ENCODE measurements at regions not wholly inside any gene's neighbourhood (a gene's known extent, or its start where the extent isn't known, plus 50 kb on each side); places are given as distances from the start of the nearest gene placed in this dataset.
A peak's percentile ranks its signal among the peaks of the same experiment; 100 is the strongest.

- no peak for DNase-seq
Observed at GRCh38 chr11:128215238-128215882, 372.0 kb downstream of the ETS1 start.

- DNase-seq = no peak
Observed at GRCh38 chr11:128214263-128214662, 373.1 kb downstream of the ETS1 start.

DNA sequence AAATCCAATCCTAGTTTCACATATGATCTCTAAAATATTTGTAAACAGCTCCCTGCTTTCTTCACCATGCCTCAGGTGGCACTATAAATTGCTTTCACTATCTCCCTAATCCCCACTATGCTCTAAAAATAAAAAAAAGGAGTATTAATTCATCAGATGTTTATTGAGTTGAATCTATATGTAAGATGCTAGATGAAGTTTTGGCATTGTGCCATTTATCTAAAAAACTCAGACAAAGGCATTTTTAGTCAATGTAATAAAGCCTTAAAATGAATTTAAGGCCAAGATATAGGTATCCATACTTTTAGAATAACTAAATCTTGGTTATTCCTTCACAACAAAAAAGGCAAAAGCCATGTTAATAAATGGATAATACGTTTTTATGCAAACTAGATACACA, 373.9 kb downstream of the ETS1 start:
- DNase-seq = no peak

GRCh38 chr11:128212324-128212723, 375.0 kb downstream of the ETS1 start:
- no peak for DNase-seq

DNA sequence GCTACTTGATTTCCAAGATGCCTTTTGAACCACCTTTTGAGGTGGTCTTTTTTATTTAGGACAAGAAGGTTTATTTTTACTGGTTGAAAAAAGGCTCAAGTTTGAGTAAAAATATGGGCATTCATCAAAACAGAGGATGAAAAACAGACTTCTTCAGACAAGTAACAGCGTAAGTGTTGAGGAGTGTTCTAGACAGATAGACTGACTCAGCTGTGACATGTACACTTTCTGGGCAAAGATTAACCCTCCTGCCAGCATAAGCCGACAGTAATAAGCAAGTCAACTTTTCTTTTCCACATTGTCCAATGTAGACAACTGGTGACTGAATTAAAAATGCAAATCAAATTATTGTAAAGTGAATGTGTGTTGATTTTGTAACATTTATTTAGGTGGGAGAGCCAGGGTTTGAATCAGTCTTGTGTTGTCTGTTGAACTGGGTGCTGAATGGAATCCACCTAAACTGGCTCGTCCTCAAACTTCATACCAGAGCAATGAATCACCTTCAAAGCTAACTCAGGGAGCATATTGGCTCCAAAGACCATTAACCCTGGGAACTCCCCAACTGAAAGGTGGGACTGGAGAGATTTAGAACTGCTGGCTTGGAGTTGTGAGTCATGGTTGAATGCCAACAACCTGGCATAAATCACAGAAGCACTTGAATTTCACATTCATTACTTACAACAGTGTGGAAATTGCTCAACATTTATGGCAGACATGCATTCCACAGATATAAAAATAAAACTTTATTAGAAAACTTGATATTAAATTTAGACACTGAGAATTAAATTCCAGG, 377.0 kb downstream of the ETS1 start:
- no peak for DNase-seq

GRCh38 chr11:128209138-128209435, 378.3 kb downstream of the ETS1 start:
- no peak for DNase-seq

DNA sequence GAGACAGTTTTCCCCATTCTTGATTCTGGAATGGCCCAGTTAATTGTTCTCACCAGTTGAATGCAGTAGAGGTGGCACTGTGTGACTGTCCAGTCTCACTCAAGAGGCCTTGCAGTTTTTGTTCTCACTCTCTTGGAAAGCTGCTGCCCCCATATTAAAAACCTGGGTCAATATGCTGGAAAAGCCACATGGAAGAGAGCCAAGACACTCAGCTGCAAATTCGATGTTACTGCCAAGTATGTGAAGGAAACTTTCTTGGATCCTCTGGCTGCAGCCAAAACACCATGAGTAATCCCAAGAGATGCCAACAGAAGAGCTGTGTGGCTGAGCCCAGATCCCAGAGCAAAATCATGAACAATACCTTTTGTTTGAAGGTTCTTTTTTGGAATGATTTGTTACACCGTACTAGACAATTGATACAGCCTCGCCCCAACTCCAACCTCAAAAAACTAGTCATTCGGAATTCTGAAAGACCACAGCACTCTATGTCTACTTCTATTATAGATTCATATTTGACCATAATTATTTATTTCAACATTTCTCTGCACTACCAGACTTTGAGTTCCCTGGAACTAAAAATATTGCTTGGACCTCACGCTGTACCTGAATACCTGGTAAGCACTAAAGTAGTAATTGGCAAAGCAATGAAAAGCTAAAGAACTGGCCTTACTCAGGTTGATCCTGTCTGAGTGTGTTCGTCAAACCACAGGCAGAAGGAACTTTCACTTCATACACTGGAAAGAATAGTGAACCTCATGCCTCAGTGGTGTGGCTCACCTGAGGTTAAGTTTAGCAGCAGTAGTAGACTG, 378.8 kb downstream of the ETS1 start:
- no peak for DNase-seq

- no peak for DNase-seq
Observed at GRCh38 chr11:128207861-128208321, 379.5 kb downstream of the ETS1 start.

DNA sequence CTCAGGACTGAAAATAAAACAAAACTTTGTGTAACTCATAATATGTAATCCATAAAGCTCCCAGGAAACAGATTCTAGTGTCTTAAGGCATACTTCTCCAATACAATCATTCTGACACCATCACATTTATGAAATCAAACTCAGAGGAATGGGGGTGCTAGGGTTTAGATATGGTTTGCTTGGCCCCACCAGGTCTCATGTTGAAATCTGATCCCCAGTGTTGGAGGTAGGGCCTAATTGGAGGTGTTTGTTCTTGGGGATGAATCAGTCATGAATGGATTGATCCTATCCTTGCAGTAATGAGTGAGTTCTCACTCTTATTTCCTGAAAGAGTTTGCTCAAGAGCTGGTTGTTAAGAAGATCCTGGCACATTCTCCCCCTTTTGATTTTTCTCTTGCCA, 380.9 kb downstream of the ETS1 start:
- no peak for DNase-seq

DNA sequence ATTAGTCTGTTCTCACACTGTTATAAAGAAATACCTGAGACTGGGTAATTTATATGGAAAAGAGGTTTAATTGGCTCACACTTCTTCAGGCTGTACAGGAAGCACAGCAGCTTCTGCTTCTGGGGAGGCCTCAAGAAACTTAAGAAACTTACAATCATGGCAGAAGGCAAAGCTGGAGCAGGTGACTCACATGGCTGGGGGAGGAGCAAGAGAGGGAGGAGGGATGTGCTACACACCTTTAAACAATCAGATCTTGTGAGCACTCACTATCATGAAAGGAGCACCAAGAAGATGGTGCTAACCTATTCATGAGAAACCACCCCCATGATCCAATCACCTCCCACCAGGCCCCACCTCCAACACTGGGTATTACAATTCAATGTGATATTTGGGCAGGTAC, 381.6 kb downstream of the ETS1 start:
- no peak for DNase-seq

- no peak for DNase-seq
Observed at GRCh38 chr11:128204898-128205297, 382.5 kb downstream of the ETS1 start.

DNA sequence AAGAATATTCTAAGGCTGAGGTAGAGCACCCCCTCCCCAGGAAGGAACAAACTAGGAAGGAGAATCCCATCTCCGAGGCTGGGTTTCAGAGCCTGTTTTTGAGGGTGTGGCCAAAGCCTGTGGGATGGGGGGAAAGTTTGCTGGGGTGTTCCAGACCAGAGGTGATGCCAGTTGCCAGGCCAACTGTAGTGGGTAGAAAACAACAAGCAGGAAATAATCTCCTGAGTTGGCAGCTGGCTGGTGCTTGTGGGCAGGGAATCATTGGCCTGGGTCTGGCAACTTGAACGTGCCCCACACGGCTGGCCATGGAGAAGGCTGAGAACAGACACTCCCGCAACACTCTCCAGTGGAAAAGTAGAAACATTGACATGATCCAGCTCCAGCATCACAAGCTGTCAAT, 385.6 kb downstream of the ETS1 start:
- DNase-seq = no peak

- DNase-seq = no peak
Observed at GRCh38 chr11:128201009-128201408, 386.3 kb downstream of the ETS1 start.

GRCh38 chr11:128200467-128200866, 386.9 kb downstream of the ETS1 start:
- DNase-seq = no peak

DNA sequence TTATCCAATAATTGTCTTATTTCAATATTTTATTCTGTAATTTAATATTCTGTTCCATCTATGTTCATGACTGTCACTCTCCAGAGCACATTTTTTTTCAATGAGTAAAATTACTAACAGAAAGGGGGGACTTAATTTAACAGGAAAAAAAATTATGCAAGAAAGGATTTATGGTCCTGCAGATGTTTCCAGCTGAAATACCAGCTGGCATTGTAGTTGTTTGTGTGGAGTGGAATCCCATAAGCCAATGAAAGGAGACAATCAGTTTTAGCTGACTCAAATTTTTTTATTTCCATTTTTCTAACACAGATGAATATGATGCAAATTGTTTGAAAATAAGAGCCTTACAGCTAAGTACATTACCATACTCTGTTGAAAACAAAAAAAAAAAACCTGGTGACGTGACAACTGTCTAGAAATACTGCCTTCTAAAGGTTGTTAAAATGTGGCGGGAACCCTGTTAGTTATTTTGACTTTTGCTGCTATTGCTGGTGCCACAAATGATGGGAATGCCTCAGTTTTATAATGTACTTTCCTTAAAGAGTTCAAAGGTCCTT, 389.1 kb downstream of the ETS1 start:
- no peak for DNase-seq

DNA sequence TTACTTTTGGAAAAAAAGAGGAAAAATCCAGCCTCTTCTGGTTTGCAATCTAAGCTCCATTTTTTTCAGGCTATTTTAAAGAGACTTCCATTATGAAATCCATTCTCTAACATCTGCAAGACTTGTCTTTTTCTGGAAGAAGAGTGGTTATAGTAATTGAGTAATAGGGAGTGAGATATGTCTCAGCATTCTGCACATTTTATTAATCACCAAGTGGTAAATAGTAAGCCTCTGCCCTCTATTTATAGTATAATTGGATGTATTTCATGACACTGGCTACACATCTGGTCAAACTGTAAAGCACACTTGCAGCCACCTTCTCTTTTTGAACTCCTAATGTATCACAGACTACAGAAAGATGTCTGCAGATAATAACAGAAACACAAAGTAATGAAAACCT, 391.1 kb downstream of the ETS1 start:
- no peak for DNase-seq

DNA sequence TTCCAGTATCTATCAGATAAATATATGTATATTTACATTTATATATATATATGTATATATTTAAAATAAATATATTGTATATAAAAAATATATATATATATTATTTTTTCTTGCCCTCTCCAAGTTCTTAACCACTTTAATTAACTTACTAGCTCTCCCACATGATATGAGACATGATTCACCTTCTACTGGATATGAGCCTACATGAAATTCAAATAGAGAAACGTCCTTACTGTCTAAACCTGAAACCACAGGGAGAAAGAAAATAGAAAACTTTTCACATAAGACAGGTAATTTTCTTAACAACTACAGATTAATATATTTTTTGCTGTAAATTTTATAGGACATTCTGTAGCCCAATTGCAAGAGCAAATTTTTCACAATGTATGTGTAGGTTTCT, 391.6 kb downstream of the ETS1 start:
- DNase-seq = no peak

- DNase-seq = peak; percentile 77
Observed at GRCh38 chr11:128195057-128195751, 392.2 kb downstream of the ETS1 start.

- no peak for DNase-seq
Observed at GRCh38 chr11:128194216-128194615, 393.1 kb downstream of the ETS1 start.

DNA sequence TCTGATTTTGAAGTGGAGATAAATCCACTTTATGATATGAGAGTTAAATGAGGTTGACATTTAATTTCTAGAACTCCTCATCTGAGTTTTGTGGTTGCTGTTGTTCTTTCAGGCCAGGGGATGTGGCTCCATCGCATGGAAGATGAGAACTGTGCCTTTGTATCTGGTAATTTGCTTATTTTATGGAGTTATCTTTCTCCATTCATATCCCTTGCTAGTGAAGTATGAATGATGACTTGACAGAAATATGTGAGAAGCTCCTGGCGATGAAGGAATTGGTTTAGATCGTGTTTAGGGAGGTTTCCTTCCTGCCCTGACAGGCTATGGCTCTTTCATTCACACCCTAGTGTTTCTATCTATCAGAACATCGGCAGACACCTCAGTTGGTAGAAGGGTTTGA, 393.7 kb downstream of the ETS1 start:
- DNase-seq = no peak

- peak; percentile 44 for DNase-seq
Observed at GRCh38 chr11:128190312-128190711, 397.0 kb downstream of the ETS1 start.

- no peak for DNase-seq
Observed at GRCh38 chr11:128189823-128190222, 397.5 kb downstream of the ETS1 start.

Data from CD4-positive, alpha-beta T cell treated with Interleukin-17A for 1 hour (primary cell).